GM12878 (cell line): ENCODE measurements at regions not wholly inside any gene's neighbourhood (a gene's known extent, or its start where the extent isn't known, plus 50 kb on each side); places are given as distances from the start of the nearest gene placed in this dataset.

Source experiments
- ATAC-seq: fragments of 200-7000 bp; cut with Tn5 transposase; 3 replicates; pipeline ENCODE4 v1.9.1; 2020; ENCODE audit warnings: mild to moderate bottlenecking, moderate library complexity
- BruUV-seq: library from RNA; stranded (reverse); fragments of 400-500 nt; replicated peaks from 2 replicates; lab custom pipeline; 2021; lab: Mats Ljungman, UMichigan
- CTCF ChIA-PET: fragments of 300-600 bp; sonication (Branson Sonifier 250); formaldehyde crosslinking; extraction: SDS; loops from one replicate; lab custom pipeline; 2021; ENCODE audit warnings: inconsistent platforms; lab: Yijun Ruan, JAX
- POLR2A ChIA-PET: fragments of 350-600 bp; formaldehyde crosslinking; extraction: SDS; loops from one replicate; lab custom pipeline; 2021; ENCODE audit warnings: inconsistent platforms; lab: Charles Lee
- RAD21 ChIA-PET: fragments of 300-600 bp; sonication (Branson Sonifier 250); formaldehyde crosslinking; loops from one replicate; lab custom pipeline; 2023; ENCODE audit warnings: antibody characterized with exemption; ENCODE audit not compliant: unreplicated experiment; lab: Charles Lee
- SMC1A ChIA-PET: fragments of 300-600 bp; sonication (Branson Sonifier 250); formaldehyde crosslinking; loops from one replicate; lab custom pipeline; 2023; ENCODE audit not compliant: unreplicated experiment, uncharacterized antibody; lab: Charles Lee
- DNase-seq: peaks from one replicate; pipeline ENCODE4 v3.0.0-alpha.2; 2011; ENCODE audit warnings: low read depth, low spot score
- FAIRE-seq: peaks from 3 replicates; lab custom pipeline; 2011; peaks lifted over from hg19 to GRCh38; lab: Jason Lieb, UNC
- H2AFZ ChIP-seq: 2 replicates; pipeline ENCODE4 v1.6.0; 2011; ENCODE audit warnings: low read depth, low read length, control low read depth; ENCODE audit not compliant: control insufficient read depth
- H3K27ac ChIP-seq: 2 replicates; pipeline ENCODE4 v1.5.1; 2011; ENCODE audit warnings: control low read depth; ENCODE audit not compliant: control insufficient read depth, insufficient read depth
- H3K27me3 ChIP-seq, 2 experiments: replicated peaks in 1 of 2; 2 replicates each; pipeline versions ENCODE4 v1.6.0 to v1.6.1; 2011; ENCODE audit warnings: low read length in 1 of 2; ENCODE audit not compliant: control insufficient read depth in 2 of 2, insufficient read depth in 2 of 2
- H3K36me3 ChIP-seq, 2 experiments: 2 replicates each; pipeline ENCODE4 v1.5.1; 2011; ENCODE audit warnings: low read length in 1 of 2; ENCODE audit not compliant: control insufficient read depth in 2 of 2, insufficient read depth in 2 of 2
- H3K4me1 ChIP-seq: 2 replicates; pipeline ENCODE4 v1.6.1; 2011; ENCODE audit warnings: mild to moderate bottlenecking, low read length, moderate library complexity, mixed read lengths; ENCODE audit not compliant: control insufficient read depth, insufficient read depth
- H3K4me2 ChIP-seq: 2 replicates; pipeline ENCODE4 v1.6.0; 2011; ENCODE audit warnings: control low read depth; ENCODE audit not compliant: control insufficient read depth, insufficient read depth
- H3K4me3 ChIP-seq: fragments of 200-600 bp; sonication (generic); 2 replicates; pipeline ENCODE4 v1.5.1; 2016
- H3K79me2 ChIP-seq: 2 replicates; pipeline ENCODE4 v1.6.0; 2011; ENCODE audit warnings: low read length; ENCODE audit not compliant: control insufficient read depth, insufficient read depth
- H3K9ac ChIP-seq: 2 replicates; pipeline ENCODE4 v1.8.0; 2011; ENCODE audit warnings: low read length, control low read depth, mixed read lengths; ENCODE audit not compliant: control insufficient read depth, insufficient read depth
- H3K9me3 ChIP-seq: replicated peaks from 3 replicates; pipeline ENCODE4 v1.5.1; 2011; ENCODE audit warnings: mild to moderate bottlenecking, low read length; ENCODE audit not compliant: control insufficient read depth, insufficient read depth
- H4K20me1 ChIP-seq: 2 replicates; pipeline ENCODE4 v1.6.0; 2011; ENCODE audit not compliant: control insufficient read depth, insufficient read depth
- BMI1 ChIP-seq: fragments of 450-650 bp; IDR thresholded peaks from 2 replicates; pipeline ENCODE4 v1.6.1; 2016; ENCODE audit warnings: mild to moderate bottlenecking, moderate library complexity, borderline replicate concordance
- DPF2 ChIP-seq: fragments of 450-650 bp; IDR thresholded peaks from 2 replicates; pipeline ENCODE4 v1.6.1; 2017; ENCODE audit warnings: mild to moderate bottlenecking
- EED ChIP-seq: sonication (generic); IDR thresholded peaks from 2 replicates; pipeline ENCODE4 v1.6.1; 2016; ENCODE audit warnings: antibody characterized with exemption, low read depth
- EP300 ChIP-seq, 2 experiments: fragments of 150-350 bp in 1 of 2; IDR thresholded peaks; 2 replicates each; pipeline ENCODE4 v1.6.1; 2011 to 2012; ENCODE audit warnings: low read depth in 2 of 2, low read length in 2 of 2, borderline replicate concordance in 1 of 2, improper control_type of control experiment in 1 of 2, inconsistent platforms in 1 of 2; ENCODE audit not compliant: control insufficient read depth in 1 of 2
- HCFC1 ChIP-seq: fragments of 150-350 bp; IDR thresholded peaks from 2 replicates; pipeline ENCODE4 v1.6.1; 2014; ENCODE audit warnings: low read length
- MAX ChIP-seq: IDR thresholded peaks from 2 replicates; pipeline ENCODE4 v1.6.1; 2012; ENCODE audit warnings: low read depth, low read length, improper control_type of control experiment
- NBN ChIP-seq: fragments of 450-650 bp; IDR thresholded peaks from 2 replicates; pipeline ENCODE4 v1.6.1; 2016
- NKRF ChIP-seq: fragments of 450-650 bp; conservative IDR thresholded peaks from 2 replicates; pipeline ENCODE4 v1.6.1; 2017; ENCODE audit warnings: mild to moderate bottlenecking, moderate library complexity
- PML ChIP-seq: IDR thresholded peaks from 2 replicates; pipeline ENCODE4 v1.6.1; 2012; ENCODE audit warnings: low read length, inconsistent platforms
- SPI1 ChIP-seq: IDR thresholded peaks from 2 replicates; pipeline ENCODE4 v1.6.1; 2011; ENCODE audit warnings: low read depth, mild to moderate bottlenecking, low read length, moderate library complexity, borderline replicate concordance; ENCODE audit not compliant: insufficient read depth
- STAT3 ChIP-seq: IDR thresholded peaks from 2 replicates; pipeline ENCODE4 v1.6.1; 2011; ENCODE audit warnings: low read depth, low read length, improper control_type of control experiment
- WRNIP1 ChIP-seq: IDR thresholded peaks from 2 replicates; pipeline ENCODE4 v1.6.1; 2011; ENCODE audit warnings: low read depth, low read length, improper control_type of control experiment, borderline replicate concordance
- ZNF217 ChIP-seq: fragments of 450-650 bp; IDR thresholded peaks from 2 replicates; pipeline ENCODE4 v1.6.1; 2017; ENCODE audit warnings: antibody characterized with exemption, mild to moderate bottlenecking
- ZNF622 ChIP-seq: fragments of 450-650 bp; IDR thresholded peaks from 2 replicates; pipeline ENCODE4 v1.6.1; 2017; ENCODE audit warnings: mild to moderate bottlenecking, inconsistent platforms
- WGBS: methylation state at CpG from one replicate; pipeline ENCODE4 v1.1.6; 2016; ENCODE audit warnings: low lambda C conversion rate; ENCODE audit not compliant: insufficient replicate concordance, insufficient coverage; ENCODE audit errors: missing lambda C conversion rate; 5-methylcytosine and 5-hydroxymethylcytosine counted together
- in situ Hi-C: fragments of 300-500 bp; cut with MboI; formaldehyde crosslinking; loops from 9 replicates; pipeline ENCODE4 v1.14.3; 2018; ENCODE audit warnings: mixed read lengths
- intact Hi-C: fragments of 100-400 bp; cut with micrococcal nuclease; formaldehyde crosslinking; loops from one replicate; pipeline ENCODE4 v1.14.2; 2022; ENCODE audit not compliant: unreplicated experiment
- TF ChIP-seq, protein P1 (sequence below): fragments of 450-650 bp; IDR thresholded peaks from 2 replicates; pipeline ENCODE4 v1.6.1; 2017; ENCODE audit warnings: low read depth, mild to moderate bottlenecking, moderate library complexity
- TF ChIP-seq, protein P2 (sequence below): fragments of 450-650 bp; formaldehyde crosslinking; IDR thresholded peaks from 2 replicates; pipeline ENCODE4 v1.5.0; 2022; ENCODE audit warnings: mild to moderate bottlenecking, missing genetic modification characterization

- TF ChIP-seq, protein P1, sequence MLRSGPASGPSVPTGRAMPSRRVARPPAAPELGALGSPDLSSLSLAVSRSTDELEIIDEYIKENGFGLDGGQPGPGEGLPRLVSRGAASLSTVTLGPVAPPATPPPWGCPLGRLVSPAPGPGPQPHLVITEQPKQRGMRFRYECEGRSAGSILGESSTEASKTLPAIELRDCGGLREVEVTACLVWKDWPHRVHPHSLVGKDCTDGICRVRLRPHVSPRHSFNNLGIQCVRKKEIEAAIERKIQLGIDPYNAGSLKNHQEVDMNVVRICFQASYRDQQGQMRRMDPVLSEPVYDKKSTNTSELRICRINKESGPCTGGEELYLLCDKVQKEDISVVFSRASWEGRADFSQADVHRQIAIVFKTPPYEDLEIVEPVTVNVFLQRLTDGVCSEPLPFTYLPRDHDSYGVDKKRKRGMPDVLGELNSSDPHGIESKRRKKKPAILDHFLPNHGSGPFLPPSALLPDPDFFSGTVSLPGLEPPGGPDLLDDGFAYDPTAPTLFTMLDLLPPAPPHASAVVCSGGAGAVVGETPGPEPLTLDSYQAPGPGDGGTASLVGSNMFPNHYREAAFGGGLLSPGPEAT, result no peak
- TF ChIP-seq, all 136 proteins: peak for 0
Measured at GRCh38 chr10:3471472-3471871, 298.9 kb upstream of the PITRM1 start (continued).

DNA sequence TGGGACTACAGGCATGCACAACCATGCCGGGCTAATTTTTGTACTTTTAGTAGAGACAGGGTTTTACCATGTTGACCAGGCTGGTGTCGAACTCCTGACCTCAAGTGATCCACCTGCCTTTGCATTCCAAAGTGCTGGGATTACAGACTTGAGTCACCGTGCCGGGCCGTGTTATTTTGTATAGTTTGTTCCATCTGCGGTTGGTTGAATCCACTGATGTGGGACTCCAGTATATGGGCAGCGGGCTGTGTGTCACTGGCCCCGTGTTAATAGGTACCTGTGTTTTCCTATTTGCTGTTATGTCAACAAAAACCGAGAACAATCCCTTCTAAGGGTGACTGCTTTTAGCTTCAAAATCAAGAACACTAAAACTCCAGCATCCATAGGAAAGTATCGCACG lies 297.6 kb upstream of the PITRM1 start:
- no peak overlapping the region for H3K27ac ChIP-seq
- in situ Hi-C loops, result no loop called here
- RAD21 ChIA-PET, result no interaction called here
- POLR2A ChIA-PET, result no interaction called here
- H3K4me3 ChIP-seq, result no peak overlapping the region
- H3K9ac ChIP-seq, result no peak overlapping the region
- H3K4me2 ChIP-seq, result no peak overlapping the region
- SMC1A ChIA-PET, result no interaction called here
- CTCF ChIA-PET, result no interaction called here
- TF ChIP-seq DPF2 (no peak), NBN (no peak), NKRF (no peak), BMI1 (no peak), EED (no peak), ZNF622 (no peak), STAT3 (no peak), MAX (no peak), EP300 (IDR thresholded peaks at IDR 0.05; ENCODE audit: borderline replicate concordance in 1 of 2, control insufficient read depth in 1 of 2, low read depth in 2 of 2, low read length in 2 of 2) (no peak), SPI1 (no peak), ZNF217 (no peak), HCFC1 (no peak), WRNIP1 (no peak), PML (no peak)
- TF ChIP-seq, protein P2, sequence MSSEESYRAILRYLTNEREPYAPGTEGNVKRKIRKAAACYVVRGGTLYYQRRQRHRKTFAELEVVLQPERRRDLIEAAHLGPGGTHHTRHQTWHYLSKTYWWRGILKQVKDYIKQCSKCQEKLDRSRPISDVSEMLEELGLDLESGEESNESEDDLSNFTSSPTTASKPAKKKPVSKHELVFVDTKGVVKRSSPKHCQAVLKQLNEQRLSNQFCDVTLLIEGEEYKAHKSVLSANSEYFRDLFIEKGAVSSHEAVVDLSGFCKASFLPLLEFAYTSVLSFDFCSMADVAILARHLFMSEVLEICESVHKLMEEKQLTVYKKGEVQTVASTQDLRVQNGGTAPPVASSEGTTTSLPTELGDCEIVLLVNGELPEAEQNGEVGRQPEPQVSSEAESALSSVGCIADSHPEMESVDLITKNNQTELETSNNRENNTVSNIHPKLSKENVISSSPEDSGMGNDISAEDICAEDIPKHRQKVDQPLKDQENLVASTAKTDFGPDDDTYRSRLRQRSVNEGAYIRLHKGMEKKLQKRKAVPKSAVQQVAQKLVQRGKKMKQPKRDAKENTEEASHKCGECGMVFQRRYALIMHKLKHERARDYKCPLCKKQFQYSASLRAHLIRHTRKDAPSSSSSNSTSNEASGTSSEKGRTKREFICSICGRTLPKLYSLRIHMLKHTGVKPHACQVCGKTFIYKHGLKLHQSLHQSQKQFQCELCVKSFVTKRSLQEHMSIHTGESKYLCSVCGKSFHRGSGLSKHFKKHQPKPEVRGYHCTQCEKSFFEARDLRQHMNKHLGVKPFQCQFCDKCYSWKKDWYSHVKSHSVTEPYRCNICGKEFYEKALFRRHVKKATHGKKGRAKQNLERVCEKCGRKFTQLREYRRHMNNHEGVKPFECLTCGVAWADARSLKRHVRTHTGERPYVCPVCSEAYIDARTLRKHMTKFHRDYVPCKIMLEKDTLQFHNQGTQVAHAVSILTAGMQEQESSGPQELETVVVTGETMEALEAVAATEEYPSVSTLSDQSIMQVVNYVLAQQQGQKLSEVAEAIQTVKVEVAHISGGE, result no peak
- no peaks in the 10 kb centered on the region for H3K9me3 ChIP-seq
- H4K20me1 ChIP-seq, result no peaks in the 10 kb centered on the region
- intact Hi-C loops, result loop anchor here (10.0 kb wide), 1 partner anchor 315 kb away; the partner anchor contains the start of gene KLF6
- H3K79me2 ChIP-seq, result no peaks in the 10 kb centered on the region
- no peak overlapping the region for H2AFZ ChIP-seq
- WGBS, result 86% methylated on average over 11 of the region's 11 CpGs
- H3K27me3 ChIP-seq, result no peaks in the 10 kb centered on the region
- DNase-seq (no peak), FAIRE-seq (no peak), ATAC-seq (no peak)
- no peaks in the 10 kb centered on the region for H3K36me3 ChIP-seq
- H3K4me1 ChIP-seq, result peaks cover 10% of the 10 kb centered on the region
- no TSS peak for BruUV-seq
